IPS-18c (cell line): ENCODE measurements at regions not wholly inside any gene's neighbourhood (a gene's known extent, or its start where the extent isn't known, plus 50 kb on each side); places are given as distances from the start of the nearest gene placed in this dataset.
"Not testable (repeated sequence)": the region's sequence is repeated elsewhere in the genome, so short reads cannot be mapped to it uniquely, and the experiment has no call there.

ENCODE experiments used
- H3K4me3 ChIP-seq: 2 replicates; pipeline ENCODE4 v1.7.0; 2013; ENCODE audit warnings: low read depth, mild to moderate bottlenecking, low read length, moderate library complexity; ENCODE audit not compliant: insufficient read depth
- H3K9me3 ChIP-seq: one replicate; pipeline ENCODE4 v1.6.1; 2013; ENCODE audit warnings: mild to moderate bottlenecking, low read length, moderate library complexity; ENCODE audit not compliant: control insufficient read depth, insufficient read depth

- Histone ChIP-seq H3K4me3 (no peak overlapping the region), H3K9me3 (no peaks in the 10 kb centered on the region)
Observed at GRCh38 chr18:71249791-71250190, 960.9 kb downstream of the SOCS6 start.

GRCh38 chr18:71242981-71243380 lies 954.1 kb downstream of the SOCS6 start:
- Histone ChIP-seq H3K4me3 (no peak overlapping the region), H3K9me3 (no peaks in the 10 kb centered on the region)

- H3K4me3 ChIP-seq = no peak overlapping the region
- H3K9me3 ChIP-seq = no peaks in the 10 kb centered on the region
Observed at GRCh38 chr18:71238974-71239624, 950.3 kb downstream of the SOCS6 start.

- no peak overlapping the region for H3K4me3 ChIP-seq
- no peaks in the 10 kb centered on the region for H3K9me3 ChIP-seq
Observed at GRCh38 chr18:71237641-71238040, 948.8 kb downstream of the SOCS6 start.

- H3K4me3 ChIP-seq = no peak overlapping the region
- no peaks in the 10 kb centered on the region for H3K9me3 ChIP-seq
Observed at GRCh38 chr18:71233177-71233576, 944.3 kb downstream of the SOCS6 start.

- no peak overlapping the region for H3K4me3 ChIP-seq
- H3K9me3 ChIP-seq = peaks cover 7% of the 10 kb centered on the region
Observed at GRCh38 chr18:71223486-71223885, 934.6 kb downstream of the SOCS6 start.

GRCh38 chr18:71221405-71221804 lies 932.6 kb downstream of the SOCS6 start:
- Histone ChIP-seq H3K4me3 (no peak overlapping the region), H3K9me3 (peaks cover 7% of the 10 kb centered on the region)

GRCh38 chr18:71212739-71213138 lies 923.9 kb downstream of the SOCS6 start:
- H3K4me3 ChIP-seq = peak overlapping the region; percentile 51; the same call in 1 of the 2 replicates
- H3K9me3 ChIP-seq = not testable (repeated sequence)

GRCh38 chr18:71212222-71212621 lies 923.4 kb downstream of the SOCS6 start:
- H3K4me3 ChIP-seq = no peak overlapping the region; the same call in 1 of the 2 replicates
- no peaks in the 10 kb centered on the region for H3K9me3 ChIP-seq

GRCh38 chr18:71209944-71210343 lies 921.1 kb downstream of the SOCS6 start:
- Histone ChIP-seq H3K4me3 (no peak overlapping the region), H3K9me3 (no peaks in the 10 kb centered on the region)

GRCh38 chr18:71194438-71194837 lies 905.6 kb downstream of the SOCS6 start:
- no peaks in the 10 kb centered on the region for H3K9me3 ChIP-seq
- no peak overlapping the region for H3K4me3 ChIP-seq

GRCh38 chr18:71189581-71189980 lies 900.7 kb downstream of the SOCS6 start:
- H3K9me3 ChIP-seq = no peaks in the 10 kb centered on the region
- no peak overlapping the region for H3K4me3 ChIP-seq

GRCh38 chr18:71168557-71169145 lies 879.8 kb downstream of the SOCS6 start:
- Histone ChIP-seq H3K4me3 (no peak overlapping the region), H3K9me3 (no peaks in the 10 kb centered on the region)

GRCh38 chr18:71136487-71136886 lies 847.6 kb downstream of the SOCS6 start:
- Histone ChIP-seq H3K4me3 (no peak overlapping the region), H3K9me3 (no peaks in the 10 kb centered on the region)

GRCh38 chr18:71134122-71134521 lies 845.3 kb downstream of the SOCS6 start:
- Histone ChIP-seq H3K9me3 (no peaks in the 10 kb centered on the region), H3K4me3 (no peak overlapping the region)

GRCh38 chr18:71131918-71132317 lies 843.1 kb downstream of the SOCS6 start:
- no peak overlapping the region for H3K4me3 ChIP-seq
- H3K9me3 ChIP-seq = no peaks in the 10 kb centered on the region

GRCh38 chr18:71130351-71130750 lies 841.5 kb downstream of the SOCS6 start:
- no peaks in the 10 kb centered on the region for H3K9me3 ChIP-seq
- no peak overlapping the region for H3K4me3 ChIP-seq

GRCh38 chr18:71125581-71125980 lies 836.7 kb downstream of the SOCS6 start:
- no peak overlapping the region for H3K4me3 ChIP-seq
- no peaks in the 10 kb centered on the region for H3K9me3 ChIP-seq

- H3K4me3 ChIP-seq = no peak overlapping the region
- no peaks in the 10 kb centered on the region for H3K9me3 ChIP-seq
Observed at GRCh38 chr18:71116535-71116934, 827.7 kb downstream of the SOCS6 start.
